HS-5 (cell line): ENCODE measurements at regions not wholly inside any gene's neighbourhood (a gene's known extent, or its start where the extent isn't known, plus 50 kb on each side); places are given as distances from the start of the nearest gene placed in this dataset.
"Not testable (repeated sequence)": the region's sequence is repeated elsewhere in the genome, so short reads cannot be mapped to it uniquely, and the experiment has no call there.

Source experiments
- DNase-seq: peaks from one replicate; pipeline ENCODE4 v3.0.0-alpha.2; 2012; ENCODE audit warnings: low read depth

GRCh38 chr2:190005513-190005912, 57.0 kb downstream of the MSTN start:
- no peak for DNase-seq

GRCh38 chr2:189999661-190000060, 62.9 kb downstream of the MSTN start:
- DNase-seq = no peak

GRCh38 chr2:189998665-189999064, 63.9 kb downstream of the MSTN start:
- not testable (repeated sequence) for DNase-seq

- DNase-seq = no peak
These were observed 65.5 kb downstream of the MSTN start for GRCh38 chr2:189997016-189997415.

GRCh38 chr2:189995679-189996078, 66.8 kb downstream of the MSTN start:
- DNase-seq = no peak

GRCh38 chr2:189982780-189983394, 79.6 kb downstream of the MSTN start:
- DNase-seq = no peak

GRCh38 chr2:189982087-189982486, 80.4 kb downstream of the MSTN start:
- DNase-seq = no peak

- DNase-seq = not testable (repeated sequence)
These were observed 86.0 kb downstream of the MSTN start for GRCh38 chr2:189976488-189976887.

GRCh38 chr2:189960346-189960745, 102.2 kb downstream of the MSTN start:
- DNase-seq = no peak

GRCh38 chr2:189959450-189959849, 103.1 kb downstream of the MSTN start:
- DNase-seq = no peak

GRCh38 chr2:189954989-189955388, 107.5 kb downstream of the MSTN start:
- DNase-seq = no peak

GRCh38 chr2:189952536-189953109, 109.9 kb downstream of the MSTN start:
- no peak for DNase-seq

- no peak for DNase-seq
These were observed 110.6 kb downstream of the MSTN start for GRCh38 chr2:189951791-189952535.

- DNase-seq = no peak
These were observed 119.5 kb downstream of the MSTN start for GRCh38 chr2:189943009-189943408.

- DNase-seq = no peak
These were observed 121.6 kb downstream of the MSTN start for GRCh38 chr2:189940913-189941312.

GRCh38 chr2:189937691-189938090, 124.8 kb downstream of the MSTN start:
- no peak for DNase-seq

- peak; percentile 97 for DNase-seq
These were observed 128.6 kb downstream of the MSTN start for GRCh38 chr2:189933911-189934399.

GRCh38 chr2:189933041-189933440, 129.5 kb downstream of the MSTN start:
- DNase-seq = no peak

- DNase-seq = no peak
These were observed 134.7 kb downstream of the MSTN start for GRCh38 chr2:189927823-189928222.
